ENCODE measurements at regions not wholly inside any gene's neighbourhood (a gene's known extent, or its start where the extent isn't known, plus 50 kb on each side); places are given as distances from the start of the nearest gene placed in this dataset.

- Histone ChIP-seq H3K4me1 (ENCODE audit: insufficient read depth, low read length) (no peaks in the 10 kb centered on the region), H3K4me3 (ENCODE audit: low read length) (no peak overlapping the region), H3K27ac (ENCODE audit: low read depth in 1 of 2, low read length in 2 of 2) (no peak overlapping the region), H3K36me3 (ENCODE audit: insufficient read depth, low read length) (no peaks in the 10 kb centered on the region), H3K9me3 (ENCODE audit: control insufficient read depth in 1 of 2, insufficient read depth in 1 of 2, low read length in 2 of 2) (peaks cover under 1 to 9% of the 10 kb centered on the region in 2 experiments), H3K27me3 (ENCODE audit: control insufficient read depth in 1 of 2, insufficient read depth in 2 of 2, low read length in 2 of 2) (no peaks in the 10 kb centered on the region)
- no peak for TF ChIP-seq CTCF (IDR thresholded peaks at IDR 0.05)
- no peak for DNase-seq
- Mint-ChIP-seq H3K9me3 (peaks cover 6% of the 10 kb centered on the region), H3K4me1 (ENCODE audit: low read depth) (no peaks in the 10 kb centered on the region), H3K27ac (no peak overlapping the region), H3K27me3 (no peaks in the 10 kb centered on the region), H3K4me3 (no peak overlapping the region), H3K36me3 (ENCODE audit: low read depth) (no peaks in the 10 kb centered on the region)
- intact Hi-C loops (cut with DNase I, micrococcal nuclease) = no loop called here
- ATAC-seq (ENCODE audit: poor library complexity) = no peak
- ChIA-PET CTCF (no interaction called here), POLR2A (no interaction called here)
Observed at GRCh38 chr1:189150624-189151023, 1327.0 kb downstream of the BRINP3 start.

- H3K4me1 Mint-ChIP-seq (ENCODE audit: low read depth) = no peaks in the 10 kb centered on the region
- Histone ChIP-seq H3K36me3 (ENCODE audit: insufficient read depth, low read length) (no peaks in the 10 kb centered on the region), H3K9me3 (ENCODE audit: control insufficient read depth in 1 of 2, insufficient read depth in 1 of 2, low read length in 2 of 2) (peaks cover 3 to 12% of the 10 kb centered on the region in 2 experiments), H3K4me3 (ENCODE audit: low read length) (no peak overlapping the region), H3K27me3 (ENCODE audit: control insufficient read depth in 1 of 2, insufficient read depth in 2 of 2, low read length in 2 of 2) (no peaks in the 10 kb centered on the region), H3K27ac (ENCODE audit: low read depth in 1 of 2, low read length in 2 of 2) (no peak overlapping the region), H3K4me1 (ENCODE audit: insufficient read depth, low read length) (no peaks in the 10 kb centered on the region)
- DNase-seq = no peak
- CTCF ChIA-PET = no interaction called here
- H3K36me3 Mint-ChIP-seq (ENCODE audit: low read depth) = no peaks in the 10 kb centered on the region
- no peak for TF ChIP-seq CTCF (IDR thresholded peaks at IDR 0.05)
- peaks cover 5% of the 10 kb centered on the region for H3K9me3 Mint-ChIP-seq
- no peak overlapping the region for H3K4me3 Mint-ChIP-seq
- no peak overlapping the region for H3K27ac Mint-ChIP-seq
- ATAC-seq (ENCODE audit: poor library complexity) = no peak
- intact Hi-C loops (cut with DNase I, micrococcal nuclease) = no loop called here
- H3K27me3 Mint-ChIP-seq = no peaks in the 10 kb centered on the region
- POLR2A ChIA-PET = no interaction called here
Observed at GRCh38 chr1:189151361-189151760, 1326.3 kb downstream of the BRINP3 start.

- Histone ChIP-seq H3K27me3 (ENCODE audit: control insufficient read depth in 1 of 2, insufficient read depth in 2 of 2, low read length in 2 of 2) (no peaks in the 10 kb centered on the region), H3K4me1 (ENCODE audit: insufficient read depth, low read length) (no peaks in the 10 kb centered on the region), H3K36me3 (ENCODE audit: insufficient read depth, low read length) (no peaks in the 10 kb centered on the region), H3K27ac (ENCODE audit: low read depth in 1 of 2, low read length in 2 of 2) (no peak overlapping the region), H3K9me3 (ENCODE audit: control insufficient read depth in 1 of 2, insufficient read depth in 1 of 2, low read length in 2 of 2) (peaks cover 3 to 14% of the 10 kb centered on the region in 2 experiments), H3K4me3 (ENCODE audit: low read length) (no peak overlapping the region)
- no peaks in the 10 kb centered on the region for H3K27me3 Mint-ChIP-seq
- no peak for ATAC-seq (ENCODE audit: poor library complexity)
- ChIA-PET POLR2A (no interaction called here), CTCF (no interaction called here)
- intact Hi-C loops (cut with DNase I, micrococcal nuclease) = no loop called here
- H3K27ac Mint-ChIP-seq = no peak overlapping the region
- no peaks in the 10 kb centered on the region for H3K36me3 Mint-ChIP-seq (ENCODE audit: low read depth)
- no peaks in the 10 kb centered on the region for H3K4me1 Mint-ChIP-seq (ENCODE audit: low read depth)
- no peak for TF ChIP-seq CTCF (IDR thresholded peaks at IDR 0.05)
- no peak overlapping the region for H3K4me3 Mint-ChIP-seq
- DNase-seq = no peak
- H3K9me3 Mint-ChIP-seq = peaks cover 8% of the 10 kb centered on the region
Observed at GRCh38 chr1:189152685-189153084, 1325.0 kb downstream of the BRINP3 start.
